Endometrium (tissue), 2 donors: ENCODE measurements at regions not wholly inside any gene's neighbourhood (a gene's known extent, or its start where the extent isn't known, plus 50 kb on each side); places are given as distances from the start of the nearest gene placed in this dataset.
A peak's percentile ranks its signal among the peaks of the same experiment; 100 is the strongest.

ENCODE experiments used
- FAIRE-seq: peaks from 2 replicates; lab custom pipeline; 2012; peaks lifted over from hg19 to GRCh38; lab: Jason Lieb, UNC
- donor health status: control.
- donor health status: control.

- FAIRE-seq = peak; percentile 60
These were observed 1108.0 kb downstream of the CDH11 start for GRCh38 chr16:64013856-64014255.

DNA sequence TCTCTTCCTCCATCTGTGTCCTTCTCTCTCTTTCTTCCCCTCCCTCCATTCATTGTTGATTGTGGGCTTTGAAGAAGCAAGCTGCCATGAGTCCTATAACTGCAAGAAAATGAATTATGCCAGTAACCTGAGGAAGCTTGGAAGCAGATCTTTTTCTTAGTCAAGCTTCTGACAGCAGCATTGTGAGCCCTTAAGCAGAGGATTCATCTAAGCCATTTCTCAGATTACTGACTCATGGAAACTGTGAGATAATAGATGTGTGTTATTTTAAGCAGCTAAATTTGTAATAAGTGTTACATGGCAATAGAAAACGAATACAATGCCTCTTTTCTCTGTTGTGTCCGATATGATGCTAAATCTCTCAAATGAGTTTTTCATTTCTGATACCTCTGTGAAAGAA, 1109.7 kb downstream of the CDH11 start:
- no peak for FAIRE-seq

DNA sequence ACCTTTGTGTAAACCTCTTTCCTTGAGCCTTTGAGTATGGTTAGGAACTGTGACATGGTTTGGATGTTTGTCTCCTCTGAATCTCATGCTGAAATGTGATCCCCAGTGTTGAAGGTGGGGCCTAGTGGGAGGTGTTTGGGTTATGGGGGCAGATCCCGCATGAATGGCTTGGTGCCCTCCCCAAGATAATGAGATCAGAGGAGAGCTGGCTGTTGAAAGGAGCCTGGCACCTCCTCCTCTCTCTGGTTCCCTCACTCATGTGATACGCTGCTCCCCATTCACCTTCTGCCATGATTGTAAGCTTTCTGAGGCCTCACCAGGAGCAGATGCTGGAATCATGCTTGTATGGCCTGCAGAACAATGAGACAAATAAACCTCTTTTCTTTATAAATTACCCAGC, 1110.2 kb downstream of the CDH11 start:
- no peak for FAIRE-seq

- no peak for FAIRE-seq
These were observed 1113.7 kb downstream of the CDH11 start for GRCh38 chr16:64008131-64008530.

- FAIRE-seq = no peak
These were observed 1117.7 kb downstream of the CDH11 start for GRCh38 chr16:64004116-64004515.

DNA sequence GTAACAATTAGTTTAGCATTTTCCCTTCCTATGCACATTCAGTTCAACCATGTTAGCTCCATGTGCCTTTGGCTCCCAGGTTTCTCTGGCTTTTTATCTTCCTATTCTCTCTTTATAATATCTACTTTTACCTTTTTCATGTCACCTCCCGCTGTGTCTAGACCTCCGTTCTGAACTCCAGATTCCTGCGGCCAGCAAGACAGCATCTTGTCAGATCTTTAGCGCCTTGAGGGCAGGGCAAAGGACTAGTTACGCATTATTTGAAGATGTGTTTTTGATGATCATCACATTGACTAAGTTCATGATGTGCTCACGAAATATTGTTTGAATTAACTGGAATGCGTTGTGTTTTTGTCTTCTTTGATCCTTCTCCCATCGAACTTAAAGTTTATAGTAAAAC, 1126.8 kb downstream of the CDH11 start:
- FAIRE-seq = no peak

- FAIRE-seq = no peak
These were observed 1138.5 kb downstream of the CDH11 start for GRCh38 chr16:63983401-63983800.

DNA sequence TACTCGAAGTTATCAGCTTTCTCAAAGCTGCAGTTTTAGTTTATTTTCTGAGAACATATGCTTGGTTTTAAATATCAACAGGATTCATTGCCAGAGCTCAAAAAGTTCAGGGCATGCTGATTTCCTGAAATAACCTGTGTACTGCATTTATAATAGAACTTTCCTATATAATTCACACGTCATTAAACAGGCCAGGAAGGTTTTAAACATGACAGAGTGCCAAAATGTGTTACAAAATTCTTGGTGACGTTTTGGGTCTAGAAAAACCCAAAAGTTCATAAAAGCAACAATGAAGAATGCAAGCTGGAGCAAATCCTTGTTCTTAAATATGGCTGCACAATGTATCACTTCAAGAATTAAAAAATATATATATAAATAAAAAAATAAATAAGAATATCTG, 1139.1 kb downstream of the CDH11 start:
- no peak for FAIRE-seq

- FAIRE-seq = no peak
These were observed 1139.8 kb downstream of the CDH11 start for GRCh38 chr16:63982110-63982509.

DNA sequence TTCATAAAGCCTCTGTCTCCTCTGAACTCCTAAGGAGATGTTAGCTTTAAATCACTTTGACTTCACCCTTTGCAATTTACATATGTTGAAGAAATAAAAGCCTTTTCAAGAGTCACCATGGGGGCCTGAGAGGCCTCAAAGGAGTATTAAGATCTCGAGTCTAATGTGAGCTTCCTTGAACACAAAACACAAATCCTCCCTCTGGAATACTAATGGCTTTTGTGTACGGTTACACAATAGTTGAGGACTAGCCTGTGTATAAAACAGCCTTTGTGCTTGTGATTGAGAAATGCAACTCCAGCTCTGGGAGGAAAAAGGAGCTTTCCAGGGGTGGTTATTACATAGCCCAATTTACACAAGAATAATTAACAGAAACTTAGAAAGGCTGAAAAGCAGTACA, 1140.2 kb downstream of the CDH11 start:
- FAIRE-seq = no peak

GRCh38 chr16:63980763-63981162, 1141.1 kb downstream of the CDH11 start:
- no peak for FAIRE-seq

GRCh38 chr16:63978240-63978639, 1143.6 kb downstream of the CDH11 start:
- FAIRE-seq = no peak

- no peak for FAIRE-seq
These were observed 1145.5 kb downstream of the CDH11 start for GRCh38 chr16:63976345-63976744.

GRCh38 chr16:63975669-63976068, 1146.2 kb downstream of the CDH11 start:
- FAIRE-seq = no peak

DNA sequence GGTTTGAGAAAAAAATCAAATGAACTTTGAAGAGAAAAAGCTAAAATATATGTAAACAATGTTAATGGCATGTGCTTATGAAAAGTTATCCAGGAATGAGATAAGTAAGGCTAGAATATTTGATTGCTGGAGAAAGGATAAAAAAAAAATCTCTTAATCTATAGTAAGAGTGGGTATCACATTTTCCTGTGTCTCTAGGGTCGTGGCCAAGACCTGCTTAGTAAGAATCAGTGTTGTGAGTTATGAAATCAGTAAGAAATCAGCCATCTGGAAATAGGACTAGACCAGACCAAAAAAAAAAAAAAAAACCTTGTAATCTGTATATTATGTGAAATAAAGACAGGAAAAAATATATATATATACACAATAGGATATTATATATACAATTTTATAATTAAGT, 1153.9 kb downstream of the CDH11 start:
- FAIRE-seq = peak; percentile 50

DNA sequence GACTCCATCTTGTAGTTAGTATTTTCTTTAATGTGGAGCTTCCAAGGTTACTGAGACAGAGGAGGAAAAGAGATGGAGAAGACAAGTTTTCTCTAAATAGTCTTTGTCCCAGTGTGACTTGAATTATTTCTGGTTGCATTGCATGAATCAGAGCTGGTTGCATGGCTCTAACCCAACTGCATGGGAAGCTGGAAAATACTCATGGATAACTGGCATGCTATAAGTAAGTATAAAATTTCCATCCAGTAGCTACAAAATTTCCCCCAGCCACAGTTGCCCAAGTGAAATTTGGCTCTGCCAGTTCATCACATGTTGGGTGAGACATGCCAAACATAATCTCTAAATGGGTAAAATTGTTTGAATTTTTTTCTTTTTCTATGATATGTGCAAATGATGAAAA, 1161.5 kb downstream of the CDH11 start:
- no peak for FAIRE-seq

- FAIRE-seq = no peak
These were observed 1174.8 kb downstream of the CDH11 start for GRCh38 chr16:63947022-63947421.

- no peak for FAIRE-seq
These were observed 1176.1 kb downstream of the CDH11 start for GRCh38 chr16:63945806-63946205.

DNA sequence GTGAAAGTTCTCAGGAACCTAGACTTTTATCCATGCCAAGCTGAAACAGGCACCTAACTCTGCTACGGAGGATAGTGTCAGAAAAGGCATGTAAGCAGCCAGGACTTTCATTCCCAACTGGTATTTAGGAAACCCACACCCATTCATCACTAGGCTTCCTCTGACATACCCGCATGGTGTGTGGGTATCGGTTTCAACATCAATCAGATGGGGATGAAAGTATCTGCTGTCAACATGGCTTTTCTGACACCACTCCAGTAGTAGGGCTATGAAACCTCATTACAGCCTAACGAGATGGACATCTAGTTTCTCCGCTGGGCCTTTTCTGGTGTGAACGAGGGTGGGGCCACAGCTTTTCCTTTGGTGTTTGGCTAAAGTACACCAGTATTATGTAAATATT, 1178.3 kb downstream of the CDH11 start:
- FAIRE-seq = no peak

DNA sequence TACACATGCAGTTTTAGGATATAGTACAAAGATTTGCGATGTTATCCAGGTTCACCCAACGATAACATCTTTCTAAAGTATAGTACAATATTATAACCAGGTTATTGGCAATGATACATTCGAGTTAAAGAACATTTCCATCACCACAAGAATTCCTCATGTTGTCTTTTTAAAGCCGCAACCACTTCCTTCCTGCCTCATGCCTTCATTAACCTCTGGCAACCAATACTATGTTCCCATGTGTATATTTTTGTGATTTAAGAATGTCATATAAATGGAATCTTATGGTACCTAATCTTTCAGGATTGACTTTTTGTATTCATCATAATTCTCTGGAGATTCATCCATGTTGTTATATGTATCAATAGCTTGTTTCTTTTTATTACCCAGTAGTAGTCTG, 1183.2 kb downstream of the CDH11 start:
- no peak for FAIRE-seq

- no peak for FAIRE-seq
These were observed 1188.0 kb downstream of the CDH11 start for GRCh38 chr16:63933841-63934240.

DNA sequence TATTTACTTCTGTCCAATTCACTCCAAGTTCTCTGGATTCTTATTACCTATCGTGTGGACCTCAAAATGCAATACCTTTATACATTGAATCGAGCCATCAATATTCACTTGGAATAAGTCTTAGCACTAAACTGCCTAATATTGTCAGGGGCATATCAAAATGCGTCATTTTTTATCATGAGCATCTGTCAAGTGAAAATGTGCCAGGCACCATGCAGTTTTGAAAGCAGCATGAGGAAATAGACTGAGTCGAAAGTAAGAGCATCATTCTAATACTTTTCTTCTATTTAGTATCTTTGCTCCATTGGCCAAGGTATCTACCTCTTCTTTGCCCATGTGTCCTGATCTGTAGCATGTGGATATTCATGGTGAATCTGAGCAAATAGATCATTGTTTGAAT, 1193.4 kb downstream of the CDH11 start:
- no peak for FAIRE-seq

- FAIRE-seq = no peak
These were observed 1196.6 kb downstream of the CDH11 start for GRCh38 chr16:63925221-63925620.

- FAIRE-seq = no peak
These were observed 1199.3 kb downstream of the CDH11 start for GRCh38 chr16:63922560-63922959.

GRCh38 chr16:63921737-63922295, 1200.0 kb downstream of the CDH11 start:
- no peak for FAIRE-seq
